GM10266 (cell line): ENCODE measurements at regions not wholly inside any gene's neighbourhood (a gene's known extent, or its start where the extent isn't known, plus 50 kb on each side); places are given as distances from the start of the nearest gene placed in this dataset.
"Not testable (repeated sequence)": the region's sequence is repeated elsewhere in the genome, so short reads cannot be mapped to it uniquely, and the experiment has no call there.

Source experiments
- DNase-seq: peaks from one replicate; pipeline ENCODE4 v3.0.0; 2012; ENCODE audit errors: extremely low spot score
- CTCF ChIP-seq: IDR thresholded peaks from 2 replicates; pipeline ENCODE4 v1.5.1; 2012; ENCODE audit warnings: mild to moderate bottlenecking, low read depth; ENCODE audit not compliant: control insufficient read depth, insufficient read depth; ENCODE audit errors: missing control alignments

DNA sequence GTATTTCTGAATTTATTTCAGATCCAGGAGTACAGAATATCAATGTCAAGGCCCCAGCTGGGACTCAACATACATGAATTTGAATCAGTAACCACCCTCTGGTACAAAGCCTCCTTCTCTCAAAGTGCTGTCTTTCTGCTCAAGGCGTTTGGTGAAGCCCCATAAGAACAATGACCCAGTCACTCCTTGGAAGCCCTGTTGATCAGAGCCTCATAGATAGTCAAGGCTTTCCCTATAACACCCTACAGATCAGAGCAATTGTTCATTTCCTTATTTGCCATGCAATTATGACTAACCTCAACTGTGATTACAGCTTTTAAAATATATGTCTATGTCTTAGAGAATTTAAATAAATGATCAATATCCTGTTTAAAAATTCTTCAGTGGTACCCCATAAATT lies 159.1 kb upstream of the CREB1 start:
- no peak for TF ChIP-seq CTCF
- no peak for DNase-seq

GRCh38 chr2:207371877-207372276 lies 157.9 kb upstream of the CREB1 start:
- no peak for DNase-seq
- TF ChIP-seq CTCF, result no peak

GRCh38 chr2:207372483-207372882 lies 157.3 kb upstream of the CREB1 start:
- no peak for TF ChIP-seq CTCF
- no peak for DNase-seq

GRCh38 chr2:207375207-207375875 lies 154.4 kb upstream of the CREB1 start:
- DNase-seq, result no peak
- TF ChIP-seq CTCF, result no peak

DNA sequence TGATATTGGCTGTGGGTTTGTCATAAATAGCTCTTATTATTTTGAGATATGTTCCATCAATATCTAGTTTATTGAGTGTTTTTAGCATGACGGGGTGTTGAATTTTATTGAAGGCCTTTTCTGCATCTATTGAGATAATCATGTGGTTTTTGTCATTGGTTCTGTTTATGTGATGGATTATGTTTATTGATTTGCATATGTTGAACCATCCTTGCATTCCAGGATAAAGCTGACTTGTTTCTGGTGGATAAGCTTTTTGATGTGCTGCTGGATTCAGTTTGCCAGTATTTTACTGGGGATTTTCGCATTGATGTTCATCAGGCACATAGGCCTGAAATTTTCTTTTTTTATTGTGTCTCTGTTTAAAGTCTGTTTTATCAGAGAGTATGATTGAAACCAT lies 151.1 kb upstream of the CREB1 start:
- DNase-seq, result not testable (repeated sequence)

- TF ChIP-seq CTCF, result no peak
Measured at GRCh38 chr2:207385076-207385475, 144.7 kb upstream of the CREB1 start.

GRCh38 chr2:207385903-207386302 lies 143.9 kb upstream of the CREB1 start:
- no peak for TF ChIP-seq CTCF
- no peak for DNase-seq

More at GRCh38 chr2:207385076-207385475, 144.7 kb upstream of the CREB1 start:
- DNase-seq, result no peak
